ENCODE measurements at regions not wholly inside any gene's neighbourhood (a gene's known extent, or its start where the extent isn't known, plus 50 kb on each side); places are given as distances from the start of the nearest gene placed in this dataset.

GRCh38 chr20:55586610-55587009 is 418.7 kb downstream of the CBLN4 start:
- no peak for DNase-seq

- no peak for DNase-seq
Measured at GRCh38 chr20:55584964-55585363, 420.4 kb downstream of the CBLN4 start.

GRCh38 chr20:55584307-55584706 is 421.0 kb downstream of the CBLN4 start:
- no peak for DNase-seq

- no peak for DNase-seq
Measured at GRCh38 chr20:55583036-55583435, 422.3 kb downstream of the CBLN4 start.

- DNase-seq: no peak
Measured at GRCh38 chr20:55582498-55582897, 422.8 kb downstream of the CBLN4 start.

GRCh38 chr20:55581519-55581918 is 423.8 kb downstream of the CBLN4 start:
- DNase-seq: no peak

GRCh38 chr20:55580475-55580874 is 424.8 kb downstream of the CBLN4 start:
- DNase-seq: no peak

- no peak for DNase-seq
Measured at GRCh38 chr20:55579802-55580201, 425.5 kb downstream of the CBLN4 start.

- no peak for DNase-seq
Measured at GRCh38 chr20:55576981-55577380, 428.3 kb downstream of the CBLN4 start.

- no peak for DNase-seq
Measured at GRCh38 chr20:55569084-55569483, 436.2 kb downstream of the CBLN4 start.

- DNase-seq: no peak
Measured at GRCh38 chr20:55567826-55568225, 437.5 kb downstream of the CBLN4 start.

GRCh38 chr20:55565096-55565773 is 440.1 kb downstream of the CBLN4 start:
- DNase-seq: no peak

- no peak for DNase-seq
Measured at GRCh38 chr20:55561259-55561658, 444.1 kb downstream of the CBLN4 start.

- no peak for DNase-seq
Measured at GRCh38 chr20:55557191-55557590, 448.1 kb downstream of the CBLN4 start.

- no peak for DNase-seq
Measured at GRCh38 chr20:55555075-55555650, 450.2 kb downstream of the CBLN4 start.

- DNase-seq: no peak
Measured at GRCh38 chr20:55544638-55545037, 460.7 kb downstream of the CBLN4 start.

- DNase-seq: no peak
Measured at GRCh38 chr20:55540486-55540885, 464.8 kb downstream of the CBLN4 start.

- DNase-seq: no peak
Measured at GRCh38 chr20:55540013-55540412, 465.3 kb downstream of the CBLN4 start.

GRCh38 chr20:55538261-55538908 is 466.9 kb downstream of the CBLN4 start:
- no peak for DNase-seq

GRCh38 chr20:55535366-55535765 is 470.0 kb downstream of the CBLN4 start:
- no peak for DNase-seq

- no peak for DNase-seq
Measured at GRCh38 chr20:55533632-55534031, 471.7 kb downstream of the CBLN4 start.

- no peak for DNase-seq
Measured at GRCh38 chr20:55530763-55531162, 474.6 kb downstream of the CBLN4 start.

- DNase-seq: no peak
Measured at GRCh38 chr20:55528482-55528881, 476.8 kb downstream of the CBLN4 start.

GRCh38 chr20:55522296-55522815 is 483.0 kb downstream of the CBLN4 start:
- no peak for DNase-seq

Data from hindlimb muscle (tissue), 1 donor.